CD4-positive, alpha-beta memory T cell (primary cell): ENCODE measurements at regions not wholly inside any gene's neighbourhood (a gene's known extent, or its start where the extent isn't known, plus 50 kb on each side); places are given as distances from the start of the nearest gene placed in this dataset.

Experiments
- CTCF ChIA-PET: fragments of 350-600 bp; sonication (Branson Sonifier 250); formaldehyde crosslinking; loops from one replicate; lab custom pipeline; 2021; ENCODE audit warnings: inconsistent platforms; ENCODE audit not compliant: partially characterized antibody; lab: Charles Lee
- POLR2A ChIA-PET: fragments of 350-600 bp; sonication (Branson Sonifier 250); formaldehyde crosslinking; loops from one replicate; lab custom pipeline; 2021; ENCODE audit not compliant: partially characterized antibody; lab: Charles Lee
- DNase-seq, 5 donors: peaks; one replicate each; pipeline versions ENCODE4 v3.0.0 to v3.0.0-alpha.2; 2020 to 2022; ENCODE audit warnings: mixed read lengths in 1 of 5
- H3K27ac ChIP-seq: one replicate; pipeline ENCODE4 v1.7.0; 2013; ENCODE audit warnings: low read depth, low read length
- H3K27me3 ChIP-seq: 2 replicates; pipeline ENCODE4 v1.7.0; 2013; ENCODE audit warnings: mild to moderate bottlenecking, low read length, moderate library complexity; ENCODE audit not compliant: insufficient read depth
- H3K36me3 ChIP-seq: 2 replicates; pipeline ENCODE4 v1.7.0; 2013; ENCODE audit warnings: mild to moderate bottlenecking, low read length, moderate library complexity; ENCODE audit not compliant: insufficient read depth
- H3K4me1 ChIP-seq: 2 replicates; pipeline ENCODE4 v1.7.0; 2013; ENCODE audit warnings: mild to moderate bottlenecking, low read length, moderate library complexity; ENCODE audit not compliant: insufficient read depth
- H3K4me3 ChIP-seq, 2 donors: one replicate each; pipeline ENCODE4 v1.7.0; 2013; ENCODE audit warnings: low read length in 2 of 2, mild to moderate bottlenecking in 1 of 2
- H3K9me3 ChIP-seq, 2 donors: one replicate each; pipeline ENCODE4 v1.7.0; 2013; ENCODE audit warnings: low read length in 2 of 2, control low read depth in 1 of 2; ENCODE audit not compliant: control insufficient read depth in 1 of 2
- H3K27ac Mint-ChIP-seq, 7 donors: one replicate each; pipeline ENCODE4 v1.8.0; 2020 to 2021; ENCODE audit warnings: mixed read lengths in 7 of 7, mild to moderate bottlenecking in 6 of 7, inconsistent platforms in 3 of 7, moderate library complexity in 3 of 7
- H3K27me3 Mint-ChIP-seq, 2 donors: one replicate each; pipeline ENCODE4 v1.8.0; 2020 to 2021; ENCODE audit warnings: mixed read lengths in 2 of 2
- H3K36me3 Mint-ChIP-seq, 2 donors: one replicate each; pipeline ENCODE4 v1.8.0; 2020 to 2021; ENCODE audit warnings: mixed read lengths in 2 of 2, inconsistent platforms in 1 of 2, mild to moderate bottlenecking in 1 of 2
- H3K4me1 Mint-ChIP-seq, 4 donors: one replicate each; pipeline ENCODE4 v1.8.0; 2020 to 2021; ENCODE audit warnings: mixed read lengths in 4 of 4, mild to moderate bottlenecking in 1 of 4
- H3K4me3 Mint-ChIP-seq, 8 donors: one replicate each; pipeline ENCODE4 v1.8.0; 2020 to 2021; ENCODE audit warnings: mixed read lengths in 8 of 8, mild to moderate bottlenecking in 7 of 8, moderate library complexity in 6 of 8, inconsistent platforms in 3 of 8
- H3K9me3 Mint-ChIP-seq, 8 donors: one replicate each; pipeline ENCODE4 v1.8.0; 2020 to 2021; ENCODE audit warnings: mixed read lengths in 8 of 8, mild to moderate bottlenecking in 5 of 8, inconsistent platforms in 3 of 8, moderate library complexity in 1 of 8
- intact Hi-C: fragments of 100-400 bp; cut with micrococcal nuclease; formaldehyde crosslinking; loops from one replicate; pipeline ENCODE4 v1.15.1; 2023

GRCh38 chr5:143931476-143931875 lies 119.5 kb downstream of the HMHB1 start:
- no peaks in the 10 kb centered on the region for H3K27me3 Mint-ChIP-seq
- CTCF ChIA-PET: no interaction called here
- H3K4me3 Mint-ChIP-seq: no peak overlapping the region

GRCh38 chr5:143931986-143932385 lies 120.0 kb downstream of the HMHB1 start:
- H3K4me3 ChIP-seq: no peak overlapping the region
- ChIA-PET POLR2A (no interaction called here), CTCF (no interaction called here)
- H3K36me3 ChIP-seq: no peaks in the 10 kb centered on the region
- H3K27ac ChIP-seq: no peak overlapping the region
- H3K27me3 ChIP-seq: no peaks in the 10 kb centered on the region
- DNase-seq: no peak
- no peak overlapping the region for H3K4me3 Mint-ChIP-seq
- H3K9me3 ChIP-seq: no peaks in the 10 kb centered on the region
- peaks cover 0 to 1% of the 10 kb centered on the region in 2 donors for H3K36me3 Mint-ChIP-seq
- intact Hi-C loops: no loop called here
- no peaks in the 10 kb centered on the region for H3K4me1 ChIP-seq
- no peak overlapping the region for H3K27ac Mint-ChIP-seq
- peaks cover 6 to 24% (median 19%) of the 10 kb centered on the region in 8 donors for H3K9me3 Mint-ChIP-seq
- H3K27me3 Mint-ChIP-seq: no peaks in the 10 kb centered on the region
- no peaks in the 10 kb centered on the region for H3K4me1 Mint-ChIP-seq

More at GRCh38 chr5:143931476-143931875, 119.5 kb downstream of the HMHB1 start:
- POLR2A ChIA-PET: no interaction called here
- no peak for DNase-seq
- no peaks in the 10 kb centered on the region for H3K4me1 ChIP-seq
- no peaks in the 10 kb centered on the region for H3K36me3 ChIP-seq
- H3K9me3 ChIP-seq: no peaks in the 10 kb centered on the region
- H3K27me3 ChIP-seq: no peaks in the 10 kb centered on the region
- no peak overlapping the region for H3K27ac ChIP-seq
- Mint-ChIP-seq H3K9me3 (peaks cover 6 to 24% (median 19%) of the 10 kb centered on the region in 8 donors), H3K4me1 (no peaks in the 10 kb centered on the region), H3K36me3 (peaks cover 0 to 1% of the 10 kb centered on the region in 2 donors), H3K27ac (no peak overlapping the region)
- no peak overlapping the region for H3K4me3 ChIP-seq
- intact Hi-C loops: no loop called here

- no peak overlapping the region for H3K27ac ChIP-seq
- H3K36me3 ChIP-seq: no peaks in the 10 kb centered on the region
- Mint-ChIP-seq H3K4me1 (no peaks in the 10 kb centered on the region), H3K27ac (no peak overlapping the region), H3K4me3 (no peak overlapping the region), H3K27me3 (no peaks in the 10 kb centered on the region), H3K36me3 (peaks cover 0 to 1% of the 10 kb centered on the region in 2 donors), H3K9me3 (peaks cover 5 to 24% (median 19%) of the 10 kb centered on the region in 8 donors)
- H3K27me3 ChIP-seq: no peaks in the 10 kb centered on the region
- H3K9me3 ChIP-seq: no peaks in the 10 kb centered on the region
- intact Hi-C loops: no loop called here
- DNase-seq: no peak
- ChIA-PET POLR2A (no interaction called here), CTCF (no interaction called here)
- no peaks in the 10 kb centered on the region for H3K4me1 ChIP-seq
- no peak overlapping the region for H3K4me3 ChIP-seq
Measured at GRCh38 chr5:143932584-143932983, 120.6 kb downstream of the HMHB1 start.

- Histone ChIP-seq H3K4me3 (no peak overlapping the region), H3K9me3 (no peaks in the 10 kb centered on the region), H3K36me3 (no peaks in the 10 kb centered on the region), H3K4me1 (no peaks in the 10 kb centered on the region), H3K27ac (no peak overlapping the region), H3K27me3 (no peaks in the 10 kb centered on the region)
- Mint-ChIP-seq H3K4me1 (no peaks in the 10 kb centered on the region), H3K4me3 (no peak overlapping the region), H3K27ac (no peak overlapping the region), H3K27me3 (no peaks in the 10 kb centered on the region), H3K9me3 (peaks cover 3 to 24% (median 19%) of the 10 kb centered on the region in 8 donors), H3K36me3 (peaks cover 0 to 1% of the 10 kb centered on the region in 2 donors)
- CTCF ChIA-PET: no interaction called here
- POLR2A ChIA-PET: no interaction called here
- intact Hi-C loops: no loop called here
- no peak for DNase-seq
Measured at GRCh38 chr5:143933451-143933850, 121.5 kb downstream of the HMHB1 start.

GRCh38 chr5:143934821-143935220 lies 122.9 kb downstream of the HMHB1 start:
- CTCF ChIA-PET: no interaction called here
- no peaks in the 10 kb centered on the region for H3K4me1 ChIP-seq

DNA sequence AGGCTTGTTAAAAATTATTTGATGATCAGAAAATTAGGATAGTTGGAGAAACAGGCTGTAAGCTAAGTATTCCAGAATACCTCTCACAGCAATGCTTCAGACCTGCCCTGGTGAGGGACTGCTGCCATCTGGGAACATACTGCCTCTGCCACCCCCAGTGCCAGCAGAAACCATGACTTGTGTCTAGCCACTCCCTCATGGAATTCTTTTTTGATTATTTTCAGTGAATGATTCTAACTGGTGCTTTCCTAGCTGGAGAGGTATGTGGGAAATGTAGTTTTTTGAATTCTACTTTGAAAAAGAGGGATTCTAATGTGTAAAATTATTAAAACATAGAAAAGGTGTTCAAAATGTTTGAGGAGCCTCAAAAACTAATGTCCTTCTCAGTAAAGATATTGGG lies 126.3 kb downstream of the HMHB1 start:
- CTCF ChIA-PET: no interaction called here
- no peak overlapping the region for H3K27ac Mint-ChIP-seq
- H3K9me3 Mint-ChIP-seq: peaks cover 3 to 26% (median 22%) of the 10 kb centered on the region in 8 donors
- no peak overlapping the region for H3K4me3 Mint-ChIP-seq
- peak in 1 of 5 donors; percentile 30 for DNase-seq
- H3K36me3 Mint-ChIP-seq: peaks cover 0 to 1% of the 10 kb centered on the region in 2 donors
- no peak overlapping the region for H3K4me3 ChIP-seq
- no peaks in the 10 kb centered on the region for H3K4me1 ChIP-seq
- no peaks in the 10 kb centered on the region for H3K9me3 ChIP-seq
- no peak overlapping the region for H3K27ac ChIP-seq
- no peaks in the 10 kb centered on the region for H3K36me3 ChIP-seq
- H3K27me3 ChIP-seq: no peaks in the 10 kb centered on the region
- intact Hi-C loops: no loop called here
- H3K4me1 Mint-ChIP-seq: no peaks in the 10 kb centered on the region
- no peaks in the 10 kb centered on the region for H3K27me3 Mint-ChIP-seq
- POLR2A ChIA-PET: interaction anchor here (0.7 kb wide), 1 partner anchor 210 kb away, joined by 3 read pairs; no protein-coding TSS in a partner anchor

More at GRCh38 chr5:143934821-143935220, 122.9 kb downstream of the HMHB1 start:
- no peak overlapping the region for H3K4me3 Mint-ChIP-seq
- H3K27me3 Mint-ChIP-seq: no peaks in the 10 kb centered on the region
- Histone ChIP-seq H3K27ac (no peak overlapping the region), H3K36me3 (no peaks in the 10 kb centered on the region), H3K9me3 (no peaks in the 10 kb centered on the region), H3K4me3 (no peak overlapping the region), H3K27me3 (no peaks in the 10 kb centered on the region)
- H3K9me3 Mint-ChIP-seq: peaks cover 3 to 29% (median 20%) of the 10 kb centered on the region in 8 donors
- intact Hi-C loops: no loop called here
- POLR2A ChIA-PET: no interaction called here
- H3K27ac Mint-ChIP-seq: no peak overlapping the region
- DNase-seq: no peak
- no peaks in the 10 kb centered on the region for H3K4me1 Mint-ChIP-seq
- H3K36me3 Mint-ChIP-seq: peaks cover 0 to 1% of the 10 kb centered on the region in 2 donors

GRCh38 chr5:143946837-143947236 lies 134.9 kb downstream of the HMHB1 start:
- Mint-ChIP-seq H3K9me3 (peaks cover 3 to 31% (median 18%) of the 10 kb centered on the region in 8 donors), H3K4me1 (no peaks in the 10 kb centered on the region), H3K27ac (no peak overlapping the region), H3K27me3 (peaks cover 7 to 14% of the 10 kb centered on the region in 2 donors), H3K4me3 (no peak overlapping the region), H3K36me3 (no peaks in the 10 kb centered on the region)
- no peak for DNase-seq
- intact Hi-C loops: no loop called here
- no peak overlapping the region for H3K27ac ChIP-seq
- no peaks in the 10 kb centered on the region for H3K4me1 ChIP-seq
- H3K36me3 ChIP-seq: no peaks in the 10 kb centered on the region
- no peaks in the 10 kb centered on the region for H3K9me3 ChIP-seq
- CTCF ChIA-PET: no interaction called here
- no peaks in the 10 kb centered on the region for H3K27me3 ChIP-seq
- no peak overlapping the region for H3K4me3 ChIP-seq
- POLR2A ChIA-PET: no interaction called here
